Keratinocyte (primary cell): ENCODE measurements at regions not wholly inside any gene's neighbourhood (a gene's known extent, or its start where the extent isn't known, plus 50 kb on each side); places are given as distances from the start of the nearest gene placed in this dataset.

ENCODE experiments used
- CTCF ChIP-seq, 3 experiments: IDR thresholded peaks in 1 of 3; conservative IDR thresholded peaks in 1 of 3; optimal IDR thresholded peaks in 1 of 3; 2 replicates in 2 of 3; 3 replicates in 1 of 3; pipeline versions ENCODE3 to v1.5.1; 2011; ENCODE audit warnings: low read length in 3 of 3, mild to moderate bottlenecking in 3 of 3, moderate library complexity in 2 of 3, control low read depth in 1 of 3, inconsistent platforms in 1 of 3; ENCODE audit not compliant: insufficient read depth in 2 of 3; ENCODE audit errors: extremely low read depth in 1 of 3
- EZH2 ChIP-seq: IDR thresholded peaks from one replicate; pipeline ENCODE4 v1.6.1; 2012; ENCODE audit warnings: inconsistent platforms, mild to moderate bottlenecking, low read length, moderate library complexity

- no peak for TF ChIP-seq CTCF (optimal IDR thresholded peaks at IDR 0.05 in 1 of 3, IDR thresholded peaks at IDR 0.05 in 1 of 3, conservative IDR thresholded peaks at IDR 0.05 in 1 of 3; ENCODE audit: extremely low read depth in 1 of 3, insufficient read depth in 2 of 3, low read length in 3 of 3)
- TF ChIP-seq EZH2, result no peak
These were observed 98.9 kb downstream of the C3orf38 start for GRCh38 chr3:88248658-88249057.
